Activated CD4-positive, alpha-beta T cell treated with anti-CD3 and anti-CD28 coated beads for 36 hours (primary cell): ENCODE measurements at regions not wholly inside any gene's neighbourhood (a gene's known extent, or its start where the extent isn't known, plus 50 kb on each side); places are given as distances from the start of the nearest gene placed in this dataset.

Source experiments
- ATAC-seq: fragments of 200-7000 bp; cut with Tn5 transposase; one replicate; pipeline ENCODE4 v1.10.0; 2021; ENCODE audit warnings: mild to moderate bottlenecking, moderate library complexity
- CTCF ChIA-PET: fragments of 350-600 bp; sonication (Branson Sonifier 250); formaldehyde crosslinking; loops from one replicate; lab custom pipeline; 2021; ENCODE audit warnings: antibody characterized with exemption; lab: Charles Lee
- POLR2A ChIA-PET: fragments of 350-600 bp; sonication (Branson Sonifier 250); formaldehyde crosslinking; loops from one replicate; lab custom pipeline; 2021; ENCODE audit warnings: antibody characterized with exemption, inconsistent platforms; lab: Charles Lee
- DNase-seq: peaks from one replicate; pipeline ENCODE4 v3.0.0-alpha.2; 2020
- H3K27ac Mint-ChIP-seq: one replicate; pipeline ENCODE4 v1.8.0; 2021; ENCODE audit warnings: mixed read lengths
- H3K27me3 Mint-ChIP-seq: one replicate; pipeline ENCODE4 v1.8.0; 2021; ENCODE audit warnings: mixed read lengths
- H3K36me3 Mint-ChIP-seq: one replicate; pipeline ENCODE4 v1.8.0; 2021; ENCODE audit warnings: low read depth, mixed read lengths
- H3K4me1 Mint-ChIP-seq: one replicate; pipeline ENCODE4 v1.8.0; 2021; ENCODE audit warnings: mixed read lengths
- H3K4me3 Mint-ChIP-seq: one replicate; pipeline ENCODE4 v1.8.0; 2021; ENCODE audit warnings: mild to moderate bottlenecking, moderate library complexity, mixed read lengths
- H3K9me3 Mint-ChIP-seq: one replicate; pipeline ENCODE4 v1.8.0; 2021; ENCODE audit warnings: low read depth, mixed read lengths
- intact Hi-C, 2 experiments: fragments of 100-400 bp; cut with DNase I in 1 of 2; cut with micrococcal nuclease in 1 of 2; formaldehyde crosslinking; loops; one replicate each; pipeline versions ENCODE4 v1.14.2 to v1.15.1; 2022 to 2024; cut with DNase I, micrococcal nuclease

GRCh38 chr12:91418221-91419090 is 235.8 kb upstream of the DCN start:
- POLR2A ChIA-PET: interaction anchor here (0.6 kb wide), 1 partner anchor 200 kb away, joined by 3 read pairs; no protein-coding TSS in a partner anchor
- Mint-ChIP-seq H3K9me3 (no peaks in the 10 kb centered on the region), H3K4me3 (no peak overlapping the region), H3K27me3 (peaks cover 2% of the 10 kb centered on the region), H3K36me3 (no peaks in the 10 kb centered on the region), H3K27ac (no peak overlapping the region), H3K4me1 (no peaks in the 10 kb centered on the region)
- intact Hi-C loops: no loop called here
- CTCF ChIA-PET: no interaction called here
- DNase-seq: no peak
- ATAC-seq: no peak

GRCh38 chr12:91417650-91418049 is 235.0 kb upstream of the DCN start:
- ChIA-PET CTCF (interaction anchor here (0.8 kb wide), 1 partner anchor 35 kb away, joined by 3 read pairs; no protein-coding TSS in a partner anchor), POLR2A (no interaction called here)
- H3K4me1 Mint-ChIP-seq: no peaks in the 10 kb centered on the region
- no peak for DNase-seq
- intact Hi-C loops: no loop called here
- H3K9me3 Mint-ChIP-seq: no peaks in the 10 kb centered on the region
- H3K27me3 Mint-ChIP-seq: peaks cover 2% of the 10 kb centered on the region
- no peak overlapping the region for H3K4me3 Mint-ChIP-seq
- no peak for ATAC-seq
- no peaks in the 10 kb centered on the region for H3K36me3 Mint-ChIP-seq
- no peak overlapping the region for H3K27ac Mint-ChIP-seq

- DNase-seq (no peak), ATAC-seq (no peak)
- H3K27me3 Mint-ChIP-seq: peaks cover 5% of the 10 kb centered on the region
- no peak overlapping the region for H3K4me3 Mint-ChIP-seq
- no peaks in the 10 kb centered on the region for H3K4me1 Mint-ChIP-seq
- no peak overlapping the region for H3K27ac Mint-ChIP-seq
- no peaks in the 10 kb centered on the region for H3K36me3 Mint-ChIP-seq
- intact Hi-C loops: no loop called here
- CTCF ChIA-PET: interaction anchor here (0.6 to 1.2 kb wide), 4 partner anchors 40 to 347 kb away, joined by 3 to 4 read pairs (median 3); no protein-coding TSS in a partner anchor
- POLR2A ChIA-PET: no interaction called here
- H3K9me3 Mint-ChIP-seq: no peaks in the 10 kb centered on the region
These were observed 232.0 kb upstream of the DCN start for GRCh38 chr12:91414636-91415035.

GRCh38 chr12:91413581-91414546 is 231.2 kb upstream of the DCN start:
- Mint-ChIP-seq H3K27ac (no peak overlapping the region), H3K9me3 (no peaks in the 10 kb centered on the region), H3K36me3 (no peaks in the 10 kb centered on the region), H3K27me3 (peaks cover 5% of the 10 kb centered on the region), H3K4me1 (no peaks in the 10 kb centered on the region), H3K4me3 (no peak overlapping the region)
- intact Hi-C loops: no loop called here
- POLR2A ChIA-PET: no interaction called here
- CTCF ChIA-PET: interaction anchor here (0.6 to 1.2 kb wide), 4 partner anchors 40 to 346 kb away, joined by 3 to 4 read pairs (median 3); no protein-coding TSS in a partner anchor
- ATAC-seq (no peak), DNase-seq (no peak)

- CTCF ChIA-PET: interaction anchor here (1.2 kb wide), 1 partner anchor 26 kb away, joined by 4 read pairs; no protein-coding TSS in a partner anchor
- POLR2A ChIA-PET: no interaction called here
These were observed 224.3 kb upstream of the DCN start for GRCh38 chr12:91406920-91407341.

GRCh38 chr12:91404441-91404840 is 221.8 kb upstream of the DCN start:
- no peak overlapping the region for H3K27ac Mint-ChIP-seq
- H3K4me3 Mint-ChIP-seq: no peak overlapping the region
- CTCF ChIA-PET: interaction anchor here (0.8 kb wide), 1 partner anchor 78 kb away, joined by 3 read pairs; no protein-coding TSS in a partner anchor
- POLR2A ChIA-PET: no interaction called here
- H3K27me3 Mint-ChIP-seq: no peaks in the 10 kb centered on the region
- DNase-seq: no peak
- intact Hi-C loops: no loop called here
- no peaks in the 10 kb centered on the region for H3K36me3 Mint-ChIP-seq
- no peaks in the 10 kb centered on the region for H3K9me3 Mint-ChIP-seq
- ATAC-seq: no peak
- peaks cover 4% of the 10 kb centered on the region for H3K4me1 Mint-ChIP-seq

More at GRCh38 chr12:91406920-91407341, 224.3 kb upstream of the DCN start:
- Mint-ChIP-seq H3K4me1 (peaks cover 4% of the 10 kb centered on the region), H3K36me3 (no peaks in the 10 kb centered on the region), H3K27ac (no peak overlapping the region), H3K4me3 (no peak overlapping the region), H3K27me3 (peaks cover 3% of the 10 kb centered on the region), H3K9me3 (no peaks in the 10 kb centered on the region)
- peak; percentile 21 for DNase-seq
- ATAC-seq: peak; percentile 42
- intact Hi-C loops: no loop called here

GRCh38 chr12:91401190-91401589 is 218.6 kb upstream of the DCN start:
- H3K36me3 Mint-ChIP-seq: no peaks in the 10 kb centered on the region
- no peak overlapping the region for H3K4me3 Mint-ChIP-seq
- H3K4me1 Mint-ChIP-seq: no peaks in the 10 kb centered on the region
- H3K27ac Mint-ChIP-seq: no peak overlapping the region
- DNase-seq (no peak), ATAC-seq (no peak)
- ChIA-PET POLR2A (no interaction called here), CTCF (interaction anchor here (1.1 to 2.5 kb wide), 2 partner anchors 15 to 19 kb away, joined by 5 to 11 read pairs; no protein-coding TSS in a partner anchor)
- H3K27me3 Mint-ChIP-seq: no peaks in the 10 kb centered on the region
- intact Hi-C loops: no loop called here
- H3K9me3 Mint-ChIP-seq: no peaks in the 10 kb centered on the region

- DNase-seq (no peak), ATAC-seq (no peak)
- no peaks in the 10 kb centered on the region for H3K4me1 Mint-ChIP-seq
- H3K4me3 Mint-ChIP-seq: no peak overlapping the region
- H3K9me3 Mint-ChIP-seq: no peaks in the 10 kb centered on the region
- no peak overlapping the region for H3K27ac Mint-ChIP-seq
- ChIA-PET POLR2A (no interaction called here), CTCF (interaction anchor here (0.7 to 2.5 kb wide), 3 partner anchors 18 to 1170 kb away, joined by 3 to 11 read pairs (median 4); no protein-coding TSS in a partner anchor)
- H3K36me3 Mint-ChIP-seq: no peaks in the 10 kb centered on the region
- intact Hi-C loops: no loop called here
- H3K27me3 Mint-ChIP-seq: no peaks in the 10 kb centered on the region
These were observed 217.7 kb upstream of the DCN start for GRCh38 chr12:91400271-91400670.

GRCh38 chr12:91397866-91398532 is 215.4 kb upstream of the DCN start:
- CTCF ChIA-PET: no interaction called here
- intact Hi-C loops: no loop called here

GRCh38 chr12:91396293-91396692 is 213.7 kb upstream of the DCN start:
- intact Hi-C loops: no loop called here

More at GRCh38 chr12:91397866-91398532, 215.4 kb upstream of the DCN start:
- no peak overlapping the region for H3K27ac Mint-ChIP-seq
- DNase-seq (no peak), ATAC-seq (no peak)
- no peaks in the 10 kb centered on the region for H3K27me3 Mint-ChIP-seq
- no peak overlapping the region for H3K4me3 Mint-ChIP-seq
- no peaks in the 10 kb centered on the region for H3K36me3 Mint-ChIP-seq
- no peaks in the 10 kb centered on the region for H3K4me1 Mint-ChIP-seq
- POLR2A ChIA-PET: no interaction called here
- H3K9me3 Mint-ChIP-seq: no peaks in the 10 kb centered on the region

More at GRCh38 chr12:91396293-91396692, 213.7 kb upstream of the DCN start:
- Mint-ChIP-seq H3K9me3 (peaks cover 6% of the 10 kb centered on the region), H3K27ac (no peak overlapping the region), H3K4me1 (no peaks in the 10 kb centered on the region), H3K36me3 (no peaks in the 10 kb centered on the region), H3K4me3 (no peak overlapping the region), H3K27me3 (no peaks in the 10 kb centered on the region)
- POLR2A ChIA-PET: no interaction called here
- DNase-seq (no peak), ATAC-seq (no peak)
- CTCF ChIA-PET: interaction anchor here (1.2 kb wide), 1 partner anchor 14 kb away, joined by 4 read pairs; no protein-coding TSS in a partner anchor
